Osteoblast (primary cell): ENCODE measurements at regions not wholly inside any gene's neighbourhood (a gene's known extent, or its start where the extent isn't known, plus 50 kb on each side); places are given as distances from the start of the nearest gene placed in this dataset.

Experiments
- DNase-seq: peaks from one replicate; pipeline ENCODE4 v3.0.0; 2011; ENCODE audit warnings: low spot score, mixed read lengths; ENCODE audit not compliant: insufficient read length; ENCODE audit errors: missing footprints
- H2AFZ ChIP-seq: 2 replicates; pipeline ENCODE4 v1.6.0; 2011; ENCODE audit warnings: mild to moderate bottlenecking, low read length
- H3K27ac ChIP-seq: 2 replicates; pipeline ENCODE4 v1.5.1; 2011; ENCODE audit warnings: mild to moderate bottlenecking, low read depth, low read length, moderate library complexity
- H3K27me3 ChIP-seq: 2 replicates; pipeline ENCODE4 v1.6.0; 2012; ENCODE audit warnings: mild to moderate bottlenecking, control low read depth, inconsistent platforms, low read length, moderate library complexity; ENCODE audit not compliant: insufficient read depth
- H3K36me3 ChIP-seq: 2 replicates; pipeline ENCODE4 v1.5.1; 2011; ENCODE audit warnings: mild to moderate bottlenecking, low read length, control low read depth, moderate library complexity; ENCODE audit not compliant: insufficient read depth
- H3K4me1 ChIP-seq: 2 replicates; pipeline ENCODE4 v1.5.1; 2011; ENCODE audit warnings: mild to moderate bottlenecking, low read length, control low read depth, moderate library complexity; ENCODE audit not compliant: insufficient read depth
- H3K4me2 ChIP-seq: 2 replicates; pipeline ENCODE4 v1.6.0; 2011; ENCODE audit warnings: mild to moderate bottlenecking, low read length; ENCODE audit not compliant: insufficient read depth
- H3K4me3 ChIP-seq: fragments of 200-600 bp; sonication (generic); 3 replicates; pipeline ENCODE4 v1.5.1; 2012; ENCODE audit warnings: mild to moderate bottlenecking, low read length, inconsistent platforms; ENCODE audit not compliant: insufficient read depth
- H3K79me2 ChIP-seq: 2 replicates; pipeline ENCODE4 v1.6.0; 2012; ENCODE audit warnings: mild to moderate bottlenecking, low read length, control low read depth, inconsistent platforms; ENCODE audit not compliant: insufficient read depth
- H3K9me3 ChIP-seq: 2 replicates; pipeline ENCODE4 v1.5.1; 2011; ENCODE audit warnings: low read depth, low read length, control low read depth
- H4K20me1 ChIP-seq: 2 replicates; pipeline ENCODE4 v1.6.0; 2012; ENCODE audit warnings: mild to moderate bottlenecking, low read length, control low read depth; ENCODE audit not compliant: insufficient read depth
- TF ChIP-seq, protein P1 (sequence below): IDR thresholded peaks from 2 replicates; pipeline ENCODE4 v1.5.1; 2011; ENCODE audit warnings: mild to moderate bottlenecking, low read depth, low read length, moderate library complexity; ENCODE audit errors: extremely low read depth

DNA sequence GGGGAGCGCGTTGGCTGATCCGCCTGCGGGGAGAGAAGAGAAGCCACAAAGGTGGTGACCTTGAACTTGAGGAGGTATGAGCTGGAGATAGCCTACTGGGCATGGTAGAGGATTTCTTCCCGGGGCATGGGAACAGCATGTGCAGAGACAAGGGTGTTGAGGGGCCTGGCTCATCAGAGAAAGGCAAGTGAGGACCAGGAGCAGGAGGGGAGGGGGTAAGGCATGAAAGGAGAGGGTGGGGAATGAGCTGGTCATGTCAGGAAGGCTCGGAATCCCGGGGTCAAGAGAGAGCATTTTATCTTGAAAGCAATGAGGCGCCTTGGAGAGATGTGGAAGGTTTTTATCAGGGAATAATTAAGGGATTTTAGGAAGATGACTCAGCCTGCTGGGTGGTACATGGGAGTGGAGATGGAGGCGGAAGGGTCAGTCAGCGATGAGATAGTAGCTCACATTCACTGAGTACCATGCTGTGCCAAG, 121.1 kb downstream of the LHX2 start:
- peak overlapping the region; percentile 41 for H3K27ac ChIP-seq
- no peaks in the 10 kb centered on the region for H3K9me3 ChIP-seq
- H3K4me1 ChIP-seq, result peaks cover 40% of the 10 kb centered on the region
- H3K4me2 ChIP-seq, result no peak overlapping the region
- no peak overlapping the region for H2AFZ ChIP-seq
- no peak overlapping the region for H3K4me3 ChIP-seq
- TF ChIP-seq, protein P1, sequence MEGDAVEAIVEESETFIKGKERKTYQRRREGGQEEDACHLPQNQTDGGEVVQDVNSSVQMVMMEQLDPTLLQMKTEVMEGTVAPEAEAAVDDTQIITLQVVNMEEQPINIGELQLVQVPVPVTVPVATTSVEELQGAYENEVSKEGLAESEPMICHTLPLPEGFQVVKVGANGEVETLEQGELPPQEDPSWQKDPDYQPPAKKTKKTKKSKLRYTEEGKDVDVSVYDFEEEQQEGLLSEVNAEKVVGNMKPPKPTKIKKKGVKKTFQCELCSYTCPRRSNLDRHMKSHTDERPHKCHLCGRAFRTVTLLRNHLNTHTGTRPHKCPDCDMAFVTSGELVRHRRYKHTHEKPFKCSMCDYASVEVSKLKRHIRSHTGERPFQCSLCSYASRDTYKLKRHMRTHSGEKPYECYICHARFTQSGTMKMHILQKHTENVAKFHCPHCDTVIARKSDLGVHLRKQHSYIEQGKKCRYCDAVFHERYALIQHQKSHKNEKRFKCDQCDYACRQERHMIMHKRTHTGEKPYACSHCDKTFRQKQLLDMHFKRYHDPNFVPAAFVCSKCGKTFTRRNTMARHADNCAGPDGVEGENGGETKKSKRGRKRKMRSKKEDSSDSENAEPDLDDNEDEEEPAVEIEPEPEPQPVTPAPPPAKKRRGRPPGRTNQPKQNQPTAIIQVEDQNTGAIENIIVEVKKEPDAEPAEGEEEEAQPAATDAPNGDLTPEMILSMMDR, result no peak
- no peaks in the 10 kb centered on the region for H3K27me3 ChIP-seq
- H4K20me1 ChIP-seq, result no peaks in the 10 kb centered on the region
- no peaks in the 10 kb centered on the region for H3K79me2 ChIP-seq
- DNase-seq, result peak; percentile 76
- no peaks in the 10 kb centered on the region for H3K36me3 ChIP-seq

DNA sequence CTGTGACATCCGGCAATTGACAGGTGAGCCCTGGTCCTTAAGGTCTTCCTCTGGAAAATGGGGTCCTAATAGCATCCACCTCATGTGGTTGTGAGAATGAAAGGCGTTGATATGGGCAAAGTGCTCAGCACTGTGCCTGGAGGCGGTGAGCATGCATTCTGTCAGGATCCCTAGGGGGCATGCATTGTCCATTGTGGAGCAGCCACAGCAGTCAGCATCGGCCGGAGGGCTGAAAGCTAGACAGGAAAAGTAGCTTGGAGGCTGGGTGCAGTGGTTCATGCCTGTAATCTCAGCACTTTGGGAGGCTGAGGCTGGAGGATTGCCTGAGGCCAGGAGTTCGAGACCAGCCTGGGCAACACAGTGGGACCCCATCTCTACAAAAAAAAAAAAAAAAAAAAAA, 122.2 kb downstream of the LHX2 start:
- peaks cover 46% of the 10 kb centered on the region for H3K4me1 ChIP-seq
- DNase-seq, result peak; percentile 84
- H3K79me2 ChIP-seq, result no peaks in the 10 kb centered on the region
- H4K20me1 ChIP-seq, result no peaks in the 10 kb centered on the region
- no peak overlapping the region for H3K4me2 ChIP-seq
- no peaks in the 10 kb centered on the region for H3K36me3 ChIP-seq
- no peak overlapping the region for H2AFZ ChIP-seq
- no peak overlapping the region for H3K27ac ChIP-seq
- H3K9me3 ChIP-seq, result no peaks in the 10 kb centered on the region
- TF ChIP-seq, protein P1, result peak; percentile 45
- H3K4me3 ChIP-seq, result no peak overlapping the region
- H3K27me3 ChIP-seq, result no peaks in the 10 kb centered on the region

DNA sequence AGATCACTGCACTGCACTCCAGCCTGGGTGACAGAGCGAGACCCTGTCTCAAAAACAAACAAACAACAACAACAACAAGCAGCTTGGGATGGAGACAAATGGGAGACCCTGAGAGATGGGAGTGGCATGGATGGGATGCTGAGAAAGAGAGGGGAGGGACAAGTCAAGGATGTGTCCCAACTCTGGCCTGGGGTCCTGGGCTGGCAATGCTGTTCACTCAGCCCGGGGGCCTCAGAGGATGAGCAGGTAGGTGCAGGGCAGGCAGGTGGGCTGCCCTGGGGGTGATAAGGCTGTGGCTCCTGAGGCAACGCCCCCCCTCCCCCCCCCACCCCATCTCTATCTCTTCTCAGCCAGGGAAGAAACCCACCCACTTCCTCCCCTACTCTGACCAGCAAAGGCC, 123.0 kb downstream of the LHX2 start:
- Histone ChIP-seq H3K9me3 (no peaks in the 10 kb centered on the region), H2AFZ (no peak overlapping the region), H4K20me1 (no peaks in the 10 kb centered on the region), H3K4me2 (no peak overlapping the region), H3K27me3 (no peaks in the 10 kb centered on the region), H3K4me1 (peaks cover 53% of the 10 kb centered on the region), H3K79me2 (no peaks in the 10 kb centered on the region), H3K27ac (no peak overlapping the region), H3K36me3 (no peaks in the 10 kb centered on the region), H3K4me3 (no peak overlapping the region)
- DNase-seq, result no peak
- TF ChIP-seq, protein P1, result no peak

DNA sequence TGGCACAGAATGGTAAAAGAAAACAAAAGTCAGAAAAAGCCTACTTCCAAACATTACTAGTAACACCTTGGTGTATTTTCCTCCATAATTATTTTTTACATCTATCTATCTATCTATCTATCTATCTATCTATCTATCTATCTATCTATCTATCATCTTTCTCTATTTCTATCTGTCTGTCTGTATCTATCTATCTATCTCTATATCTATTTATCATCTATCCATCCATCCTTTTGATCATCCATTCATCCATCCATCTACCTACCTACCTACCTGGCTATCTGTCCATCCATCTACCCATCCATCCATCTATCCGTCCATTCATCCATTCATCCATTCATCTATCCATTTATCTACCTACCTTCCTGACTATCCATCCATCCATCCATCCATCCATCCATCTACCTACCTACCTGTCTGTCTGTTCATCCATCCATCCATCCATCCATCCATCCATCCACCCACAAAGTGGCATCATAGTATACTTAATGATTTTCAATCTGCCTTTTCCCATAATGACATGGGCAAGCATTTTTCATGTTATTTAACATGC, 121.9 kb upstream of the NEK6 start:
- Histone ChIP-seq H3K27ac (no peak overlapping the region), H3K4me2 (no peak overlapping the region), H3K36me3 (no peaks in the 10 kb centered on the region), H3K79me2 (no peaks in the 10 kb centered on the region), H3K27me3 (no peaks in the 10 kb centered on the region), H2AFZ (no peak overlapping the region), H3K9me3 (no peaks in the 10 kb centered on the region), H4K20me1 (no peaks in the 10 kb centered on the region), H3K4me3 (no peak overlapping the region), H3K4me1 (peaks cover 49% of the 10 kb centered on the region)
- DNase-seq, result no peak
- TF ChIP-seq, protein P1, result no peak
